ENCODE measurements at regions not wholly inside any gene's neighbourhood (a gene's known extent, or its start where the extent isn't known, plus 50 kb on each side); places are given as distances from the start of the nearest gene placed in this dataset.

DNA sequence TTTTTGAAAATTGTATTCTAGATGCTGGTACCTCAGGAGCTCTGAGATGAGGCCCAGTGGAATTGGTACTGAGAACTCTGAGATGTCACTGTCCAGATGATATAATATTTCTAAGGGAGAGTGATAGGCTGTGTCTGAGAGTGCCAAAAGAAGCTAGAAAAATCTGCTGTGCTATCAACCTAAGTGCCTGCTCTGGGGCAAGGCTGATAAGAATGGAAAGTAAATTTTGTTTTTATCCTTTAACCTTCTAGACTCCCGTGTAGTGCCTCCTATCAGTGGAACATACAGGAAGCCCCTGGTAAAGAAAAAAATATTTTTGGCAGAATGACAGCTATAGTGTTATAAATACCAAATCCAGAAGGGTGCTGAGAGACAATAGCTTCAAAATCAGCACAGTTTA is 348.2 kb downstream of the TFAP2B start:
- H3K79me2 ChIP-seq (replicated peaks; ENCODE audit: insufficient read depth), result no peaks in the 10 kb centered on the region
- no peaks in the 10 kb centered on the region for H3K4me1 Mint-ChIP-seq
- H2AFZ ChIP-seq, result no peak overlapping the region
- no peaks in the 10 kb centered on the region for H3K4me1 ChIP-seq (ENCODE audit: insufficient read depth)
- H3K36me3 Mint-ChIP-seq (ENCODE audit: low read depth), result no peaks in the 10 kb centered on the region
- H3K36me3 ChIP-seq (ENCODE audit: insufficient read depth), result no peaks in the 10 kb centered on the region
- H3F3A ChIP-seq (replicated peaks; ENCODE audit: low read depth), result no peaks in the 10 kb centered on the region
- no peak overlapping the region for H3K4me2 ChIP-seq
- H3K9me2 ChIP-seq (ENCODE audit: insufficient read depth), result no peaks in the 10 kb centered on the region
- no peak for TF ChIP-seq EZH2phosphoT487 (IDR thresholded peaks at IDR 0.05; ENCODE audit: unreplicated experiment)
- TF ChIP-seq, protein P1, sequence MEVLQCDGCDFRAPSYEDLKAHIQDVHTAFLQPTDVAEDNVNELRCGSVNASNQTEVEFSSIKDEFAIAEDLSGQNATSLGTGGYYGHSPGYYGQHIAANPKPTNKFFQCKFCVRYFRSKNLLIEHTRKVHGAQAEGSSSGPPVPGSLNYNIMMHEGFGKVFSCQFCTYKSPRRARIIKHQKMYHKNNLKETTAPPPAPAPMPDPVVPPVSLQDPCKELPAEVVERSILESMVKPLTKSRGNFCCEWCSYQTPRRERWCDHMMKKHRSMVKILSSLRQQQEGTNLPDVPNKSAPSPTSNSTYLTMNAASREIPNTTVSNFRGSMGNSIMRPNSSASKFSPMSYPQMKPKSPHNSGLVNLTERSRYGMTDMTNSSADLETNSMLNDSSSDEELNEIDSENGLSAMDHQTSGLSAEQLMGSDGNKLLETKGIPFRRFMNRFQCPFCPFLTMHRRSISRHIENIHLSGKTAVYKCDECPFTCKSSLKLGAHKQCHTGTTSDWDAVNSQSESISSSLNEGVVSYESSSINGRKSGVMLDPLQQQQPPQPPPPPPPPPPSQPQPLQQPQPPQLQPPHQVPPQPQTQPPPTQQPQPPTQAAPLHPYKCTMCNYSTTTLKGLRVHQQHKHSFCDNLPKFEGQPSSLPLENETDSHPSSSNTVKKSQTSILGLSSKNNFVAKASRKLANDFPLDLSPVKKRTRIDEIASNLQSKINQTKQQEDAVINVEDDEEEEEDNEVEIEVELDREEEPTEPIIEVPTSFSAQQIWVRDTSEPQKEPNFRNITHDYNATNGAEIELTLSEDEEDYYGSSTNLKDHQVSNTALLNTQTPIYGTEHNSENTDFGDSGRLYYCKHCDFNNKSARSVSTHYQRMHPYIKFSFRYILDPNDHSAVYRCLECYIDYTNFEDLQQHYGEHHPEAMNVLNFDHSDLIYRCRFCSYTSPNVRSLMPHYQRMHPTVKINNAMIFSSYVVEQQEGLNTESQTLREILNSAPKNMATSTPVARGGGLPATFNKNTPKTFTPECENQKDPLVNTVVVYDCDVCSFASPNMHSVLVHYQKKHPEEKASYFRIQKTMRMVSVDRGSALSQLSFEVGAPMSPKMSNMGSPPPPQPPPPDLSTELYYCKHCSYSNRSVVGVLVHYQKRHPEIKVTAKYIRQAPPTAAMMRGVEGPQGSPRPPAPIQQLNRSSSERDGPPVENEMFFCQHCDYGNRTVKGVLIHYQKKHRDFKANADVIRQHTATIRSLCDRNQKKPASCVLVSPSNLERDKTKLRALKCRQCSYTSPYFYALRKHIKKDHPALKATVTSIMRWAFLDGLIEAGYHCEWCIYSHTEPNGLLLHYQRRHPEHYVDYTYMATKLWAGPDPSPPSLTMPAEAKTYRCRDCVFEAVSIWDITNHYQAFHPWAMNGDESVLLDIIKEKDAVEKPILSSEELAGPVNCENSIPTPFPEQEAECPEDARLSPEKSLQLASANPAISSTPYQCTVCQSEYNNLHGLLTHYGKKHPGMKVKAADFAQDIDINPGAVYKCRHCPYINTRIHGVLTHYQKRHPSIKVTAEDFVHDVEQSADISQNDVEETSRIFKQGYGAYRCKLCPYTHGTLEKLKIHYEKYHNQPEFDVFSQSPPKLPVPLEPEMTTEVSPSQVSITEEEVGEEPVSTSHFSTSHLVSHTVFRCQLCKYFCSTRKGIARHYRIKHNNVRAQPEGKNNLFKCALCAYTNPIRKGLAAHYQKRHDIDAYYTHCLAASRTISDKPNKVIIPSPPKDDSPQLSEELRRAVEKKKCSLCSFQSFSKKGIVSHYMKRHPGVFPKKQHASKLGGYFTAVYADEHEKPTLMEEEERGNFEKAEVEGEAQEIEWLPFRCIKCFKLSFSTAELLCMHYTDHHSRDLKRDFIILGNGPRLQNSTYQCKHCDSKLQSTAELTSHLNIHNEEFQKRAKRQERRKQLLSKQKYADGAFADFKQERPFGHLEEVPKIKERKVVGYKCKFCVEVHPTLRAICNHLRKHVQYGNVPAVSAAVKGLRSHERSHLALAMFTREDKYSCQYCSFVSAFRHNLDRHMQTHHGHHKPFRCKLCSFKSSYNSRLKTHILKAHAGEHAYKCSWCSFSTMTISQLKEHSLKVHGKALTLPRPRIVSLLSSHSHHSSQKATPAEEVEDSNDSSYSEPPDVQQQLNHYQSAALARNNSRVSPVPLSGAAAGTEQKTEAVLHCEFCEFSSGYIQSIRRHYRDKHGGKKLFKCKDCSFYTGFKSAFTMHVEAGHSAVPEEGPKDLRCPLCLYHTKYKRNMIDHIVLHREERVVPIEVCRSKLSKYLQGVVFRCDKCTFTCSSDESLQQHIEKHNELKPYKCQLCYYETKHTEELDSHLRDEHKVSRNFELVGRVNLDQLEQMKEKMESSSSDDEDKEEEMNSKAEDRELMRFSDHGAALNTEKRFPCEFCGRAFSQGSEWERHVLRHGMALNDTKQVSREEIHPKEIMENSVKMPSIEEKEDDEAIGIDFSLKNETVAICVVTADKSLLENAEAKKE (CRISPR knock-in tag; IDR thresholded peaks at IDR 0.05), result no peak
- TF ChIP-seq ZNF331 (CRISPR knock-in tag; IDR thresholded peaks at IDR 0.05; ENCODE audit: low read depth), result no peak
- no peak for TF ChIP-seq CREB1 (CRISPR knock-in tag; IDR thresholded peaks at IDR 0.05; ENCODE audit: low read depth)
- no peak for TF ChIP-seq STAT1 (IDR thresholded peaks at IDR 0.05; ENCODE audit: unreplicated experiment)
- no peak for TF ChIP-seq ZNF114 (CRISPR knock-in tag; IDR thresholded peaks at IDR 0.05)
- no peak for TF ChIP-seq ETS1 (IDR thresholded peaks at IDR 0.05)
- TF ChIP-seq, protein P2, sequence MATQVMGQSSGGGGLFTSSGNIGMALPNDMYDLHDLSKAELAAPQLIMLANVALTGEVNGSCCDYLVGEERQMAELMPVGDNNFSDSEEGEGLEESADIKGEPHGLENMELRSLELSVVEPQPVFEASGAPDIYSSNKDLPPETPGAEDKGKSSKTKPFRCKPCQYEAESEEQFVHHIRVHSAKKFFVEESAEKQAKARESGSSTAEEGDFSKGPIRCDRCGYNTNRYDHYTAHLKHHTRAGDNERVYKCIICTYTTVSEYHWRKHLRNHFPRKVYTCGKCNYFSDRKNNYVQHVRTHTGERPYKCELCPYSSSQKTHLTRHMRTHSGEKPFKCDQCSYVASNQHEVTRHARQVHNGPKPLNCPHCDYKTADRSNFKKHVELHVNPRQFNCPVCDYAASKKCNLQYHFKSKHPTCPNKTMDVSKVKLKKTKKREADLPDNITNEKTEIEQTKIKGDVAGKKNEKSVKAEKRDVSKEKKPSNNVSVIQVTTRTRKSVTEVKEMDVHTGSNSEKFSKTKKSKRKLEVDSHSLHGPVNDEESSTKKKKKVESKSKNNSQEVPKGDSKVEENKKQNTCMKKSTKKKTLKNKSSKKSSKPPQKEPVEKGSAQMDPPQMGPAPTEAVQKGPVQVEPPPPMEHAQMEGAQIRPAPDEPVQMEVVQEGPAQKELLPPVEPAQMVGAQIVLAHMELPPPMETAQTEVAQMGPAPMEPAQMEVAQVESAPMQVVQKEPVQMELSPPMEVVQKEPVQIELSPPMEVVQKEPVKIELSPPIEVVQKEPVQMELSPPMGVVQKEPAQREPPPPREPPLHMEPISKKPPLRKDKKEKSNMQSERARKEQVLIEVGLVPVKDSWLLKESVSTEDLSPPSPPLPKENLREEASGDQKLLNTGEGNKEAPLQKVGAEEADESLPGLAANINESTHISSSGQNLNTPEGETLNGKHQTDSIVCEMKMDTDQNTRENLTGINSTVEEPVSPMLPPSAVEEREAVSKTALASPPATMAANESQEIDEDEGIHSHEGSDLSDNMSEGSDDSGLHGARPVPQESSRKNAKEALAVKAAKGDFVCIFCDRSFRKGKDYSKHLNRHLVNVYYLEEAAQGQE (IDR thresholded peaks at IDR 0.05; ENCODE audit: unreplicated experiment), result no peak
- no peak for TF ChIP-seq NANOG (IDR thresholded peaks at IDR 0.05; ENCODE audit: borderline replicate concordance)
- no peak for TF ChIP-seq CTCF (conservative IDR thresholded peaks at IDR 0.05; ENCODE audit: low read depth in 2 of 2)
- TF ChIP-seq EZH2 (IDR thresholded peaks at IDR 0.05; ENCODE audit: low read depth, unreplicated experiment), result no peak
- no peak for TF ChIP-seq JUNB (IDR thresholded peaks at IDR 0.05; ENCODE audit: unreplicated experiment)
- no peaks in the 10 kb centered on the region for H4K20me1 ChIP-seq (replicated peaks; ENCODE audit: insufficient read depth)
- H3K4me3 ChIP-seq, result no peak overlapping the region
- no peak overlapping the region for H3K4me3 Mint-ChIP-seq
- no peak overlapping the region for H3K27ac Mint-ChIP-seq
- H3K27me3 ChIP-seq (ENCODE audit: insufficient read depth), result no peaks in the 10 kb centered on the region
- H3K27ac ChIP-seq (ENCODE audit: low read depth), result no peak overlapping the region
- 0 out of 3 replicates have a peak, but pooled peaks cover 4% of the 10 kb centered on the region for H3K9me3 Mint-ChIP-seq
- H3K27me3 Mint-ChIP-seq (ENCODE audit: insufficient read depth, low read depth, poor library complexity), result no peaks in the 10 kb centered on the region
- no peak for DNase-seq (ENCODE audit: low spot score)
- ATAC-seq, result no peak
